ENCODE measurements at regions not wholly inside any gene's neighbourhood (a gene's known extent, or its start where the extent isn't known, plus 50 kb on each side); places are given as distances from the start of the nearest gene placed in this dataset.

DNA sequence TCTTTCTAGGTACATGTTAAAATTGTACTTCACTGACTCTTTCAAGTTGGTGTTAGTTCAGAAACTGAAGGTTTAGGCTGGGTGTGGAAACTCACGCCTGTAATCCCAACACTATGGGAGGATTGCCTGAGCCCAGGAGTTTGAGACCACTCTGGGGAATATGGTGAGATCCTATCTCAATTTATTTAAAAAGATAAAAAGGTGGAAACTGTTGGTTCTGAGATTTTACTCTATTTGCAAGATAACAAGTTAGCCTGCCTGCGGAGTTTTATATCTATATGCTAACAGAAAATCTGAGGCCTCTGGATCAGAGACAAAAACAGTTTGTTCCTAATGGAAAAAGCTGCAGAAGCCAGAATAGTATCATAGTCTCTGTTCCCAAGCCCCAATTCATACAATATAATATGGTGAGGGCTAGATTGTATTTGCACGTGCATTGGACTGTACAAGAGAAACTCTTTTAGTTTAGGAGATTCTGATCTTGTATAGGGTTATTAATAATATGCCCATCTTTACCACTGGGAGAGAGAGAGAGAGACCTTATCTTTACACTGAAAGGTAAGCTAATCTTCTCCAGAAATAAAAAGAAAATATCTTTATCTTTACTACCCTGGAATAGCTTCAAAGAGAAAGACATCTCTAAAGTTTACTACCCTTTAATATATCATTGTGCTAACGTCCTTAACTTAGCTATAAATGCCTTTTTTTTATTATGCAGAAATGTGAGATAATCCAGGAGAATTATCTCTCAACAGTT, 1267.6 kb downstream of the OTOL1 start:
- TF ChIP-seq ZFPM2 (CRISPR knock-in tag; IDR thresholded peaks at IDR 0.05) (no peak), ADNP (tag; IDR thresholded peaks at IDR 0.05) (no peak)
